ENCODE measurements at regions not wholly inside any gene's neighbourhood (a gene's known extent, or its start where the extent isn't known, plus 50 kb on each side); places are given as distances from the start of the nearest gene placed in this dataset.

DNA sequence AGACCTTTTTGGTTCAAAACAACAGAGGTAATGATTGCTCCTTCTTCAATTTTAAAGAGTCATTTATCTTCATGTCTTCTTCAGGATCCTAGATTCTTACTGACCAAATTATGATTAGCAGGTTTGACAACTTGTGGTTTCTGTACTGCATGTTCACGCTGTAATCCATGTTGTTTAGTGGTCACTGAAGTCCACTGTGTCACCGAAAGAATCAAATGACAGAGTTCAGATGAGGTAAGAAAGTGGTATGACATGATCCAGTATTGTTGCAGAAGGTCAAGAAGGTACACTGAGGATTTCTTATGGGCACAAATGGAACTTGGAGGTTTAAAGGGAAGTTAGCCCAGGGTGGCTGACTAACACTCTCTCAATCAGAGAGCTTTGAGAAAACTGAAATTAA, 649.2 kb downstream of the EFNA5 start:
- H3K36me3 ChIP-seq, result no peaks in the 10 kb centered on the region
- no peak for TF ChIP-seq EP300 (IDR thresholded peaks at IDR 0.05)
- no peak for TF ChIP-seq POLR2A (IDR thresholded peaks at IDR 0.05)
- TF ChIP-seq, protein P1, sequence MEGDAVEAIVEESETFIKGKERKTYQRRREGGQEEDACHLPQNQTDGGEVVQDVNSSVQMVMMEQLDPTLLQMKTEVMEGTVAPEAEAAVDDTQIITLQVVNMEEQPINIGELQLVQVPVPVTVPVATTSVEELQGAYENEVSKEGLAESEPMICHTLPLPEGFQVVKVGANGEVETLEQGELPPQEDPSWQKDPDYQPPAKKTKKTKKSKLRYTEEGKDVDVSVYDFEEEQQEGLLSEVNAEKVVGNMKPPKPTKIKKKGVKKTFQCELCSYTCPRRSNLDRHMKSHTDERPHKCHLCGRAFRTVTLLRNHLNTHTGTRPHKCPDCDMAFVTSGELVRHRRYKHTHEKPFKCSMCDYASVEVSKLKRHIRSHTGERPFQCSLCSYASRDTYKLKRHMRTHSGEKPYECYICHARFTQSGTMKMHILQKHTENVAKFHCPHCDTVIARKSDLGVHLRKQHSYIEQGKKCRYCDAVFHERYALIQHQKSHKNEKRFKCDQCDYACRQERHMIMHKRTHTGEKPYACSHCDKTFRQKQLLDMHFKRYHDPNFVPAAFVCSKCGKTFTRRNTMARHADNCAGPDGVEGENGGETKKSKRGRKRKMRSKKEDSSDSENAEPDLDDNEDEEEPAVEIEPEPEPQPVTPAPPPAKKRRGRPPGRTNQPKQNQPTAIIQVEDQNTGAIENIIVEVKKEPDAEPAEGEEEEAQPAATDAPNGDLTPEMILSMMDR (IDR thresholded peaks at IDR 0.05), result no peak
- intact Hi-C loops (cut with DNase I; ENCODE audit: low total_unique reads), result no loop called here
- H3K4me1 ChIP-seq, result no peaks in the 10 kb centered on the region
- WGBS, 5 donors, result 93 to 95% (median 94%) methylated on average over 2 of the region's 2 CpGs
- DNase-seq, result no peak
- H3K9me3 ChIP-seq, result no peaks in the 10 kb centered on the region
- H3K27ac ChIP-seq, result no peak overlapping the region
- no peaks in the 10 kb centered on the region for H3K27me3 ChIP-seq
- H3K4me3 ChIP-seq, result no peak overlapping the region

DNA sequence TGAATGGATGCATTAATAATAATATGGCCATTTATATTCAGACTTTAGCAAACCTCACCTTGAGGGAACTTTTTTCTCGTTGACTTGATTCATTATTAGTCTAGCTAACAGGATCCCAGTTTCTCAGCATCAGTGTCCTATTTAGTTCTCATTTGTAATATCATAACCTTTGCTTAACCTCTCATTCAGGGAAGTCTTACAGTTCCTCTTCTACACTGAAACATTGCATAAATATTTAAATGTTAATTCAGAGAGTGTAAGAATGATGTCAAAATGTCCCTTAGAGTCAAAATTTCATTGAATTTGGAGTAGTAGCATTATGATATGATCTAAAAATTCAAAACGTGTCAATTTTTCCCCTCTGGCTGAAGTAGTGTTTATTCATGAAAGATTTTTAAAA, 650.1 kb downstream of the EFNA5 start:
- H3K36me3 ChIP-seq, result no peaks in the 10 kb centered on the region
- intact Hi-C loops (cut with DNase I; ENCODE audit: low total_unique reads), result no loop called here
- no peak overlapping the region for H3K4me3 ChIP-seq
- DNase-seq, result no peak
- H3K27me3 ChIP-seq, result no peaks in the 10 kb centered on the region
- 60 to 76% (median 64%) methylated on average over 2 of the region's 2 CpGs for WGBS, 5 donors
- H3K27ac ChIP-seq, result no peak overlapping the region
- no peaks in the 10 kb centered on the region for H3K4me1 ChIP-seq
- H3K9me3 ChIP-seq, result no peaks in the 10 kb centered on the region
- TF ChIP-seq EP300 (IDR thresholded peaks at IDR 0.05) (no peak), POLR2A (IDR thresholded peaks at IDR 0.05) (no peak), POLR2AphosphoS5 (IDR thresholded peaks at IDR 0.05) (no peak)
- TF ChIP-seq, protein P1 (IDR thresholded peaks at IDR 0.05), result no peak

DNA sequence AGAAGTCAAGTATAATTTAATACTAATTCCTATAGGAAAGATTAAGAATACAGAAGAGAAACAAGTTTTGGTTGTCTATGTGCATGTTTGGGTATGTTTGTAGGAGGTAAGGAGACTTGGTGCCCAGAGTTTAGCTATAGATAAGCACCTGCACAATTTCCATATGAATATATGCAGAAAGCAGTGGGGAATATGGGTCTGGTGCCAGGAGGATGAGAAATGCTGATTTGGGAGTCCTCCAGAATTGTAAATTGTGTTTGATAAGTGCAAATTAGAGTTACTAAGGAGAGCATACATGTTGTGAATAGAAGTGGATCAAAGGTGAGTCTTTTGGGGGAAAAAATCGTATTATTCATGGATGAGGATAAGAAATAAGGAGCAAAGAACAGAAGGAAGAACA, 653.1 kb downstream of the EFNA5 start:
- Histone ChIP-seq H3K27ac (no peak overlapping the region), H3K4me1 (no peaks in the 10 kb centered on the region), H3K27me3 (no peaks in the 10 kb centered on the region), H3K9me3 (no peaks in the 10 kb centered on the region), H3K36me3 (no peaks in the 10 kb centered on the region), H3K4me3 (no peak overlapping the region)
- intact Hi-C loops (cut with DNase I; ENCODE audit: low total_unique reads), result no loop called here
- no peak for TF ChIP-seq POLR2AphosphoS5 (IDR thresholded peaks at IDR 0.05)
- TF ChIP-seq EP300 (IDR thresholded peaks at IDR 0.05), result no peak
- no peak for TF ChIP-seq POLR2A (IDR thresholded peaks at IDR 0.05)
- TF ChIP-seq, protein P1 (IDR thresholded peaks at IDR 0.05), result no peak
- no peak for DNase-seq
- WGBS, 5 donors, result 66 to 83% (median 78%) methylated on average over 1 of the region's 1 CpG

DNA sequence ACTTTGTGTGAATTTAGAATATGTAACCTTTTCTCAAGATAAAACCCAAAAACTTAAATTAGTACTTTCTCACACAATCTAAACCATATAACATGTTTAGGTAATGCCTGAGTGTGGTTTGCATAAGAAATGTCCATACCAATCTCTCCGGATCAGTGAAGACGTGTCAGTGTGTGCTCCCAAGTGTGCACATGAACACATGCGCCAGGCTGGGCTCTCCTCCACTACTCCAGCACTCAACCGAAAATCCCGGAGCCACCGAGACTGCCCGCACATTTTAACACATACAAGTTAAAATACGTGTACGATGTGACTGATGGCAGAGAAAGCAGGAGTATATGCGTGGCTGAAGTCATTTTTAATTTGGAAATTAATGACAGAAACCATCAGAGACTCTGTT, 658.4 kb downstream of the EFNA5 start:
- 89 to 95% (median 94%) methylated on average over 10 of the region's 10 CpGs for WGBS, 5 donors

More for the DNA sequence above, 658.4 kb downstream of the EFNA5 start:
- Histone ChIP-seq H3K9me3 (no peaks in the 10 kb centered on the region), H3K4me1 (no peaks in the 10 kb centered on the region), H3K27ac (no peak overlapping the region), H3K4me3 (no peak overlapping the region), H3K27me3 (no peaks in the 10 kb centered on the region), H3K36me3 (no peaks in the 10 kb centered on the region)
- TF ChIP-seq POLR2A (IDR thresholded peaks at IDR 0.05) (no peak), EP300 (IDR thresholded peaks at IDR 0.05) (no peak), POLR2AphosphoS5 (IDR thresholded peaks at IDR 0.05) (no peak)
- TF ChIP-seq, protein P1 (IDR thresholded peaks at IDR 0.05), result no peak
- intact Hi-C loops (cut with DNase I; ENCODE audit: low total_unique reads), result no loop called here
- DNase-seq, result no peak

All from stomach (tissue), 8 donors.